ENCODE measurements at regions not wholly inside any gene's neighbourhood (a gene's known extent, or its start where the extent isn't known, plus 50 kb on each side); places are given as distances from the start of the nearest gene placed in this dataset.

- Histone ChIP-seq H3K4me3 (no peak overlapping the region), H3K36me3 (ENCODE audit: low read depth) (no peaks in the 10 kb centered on the region), H3K9me3 (no peaks in the 10 kb centered on the region), H3K4me1 (ENCODE audit: low read depth) (no peaks in the 10 kb centered on the region)
- intact Hi-C loops (cut with DNase I, micrococcal nuclease), result no loop called here
- TF ChIP-seq, protein P1, sequence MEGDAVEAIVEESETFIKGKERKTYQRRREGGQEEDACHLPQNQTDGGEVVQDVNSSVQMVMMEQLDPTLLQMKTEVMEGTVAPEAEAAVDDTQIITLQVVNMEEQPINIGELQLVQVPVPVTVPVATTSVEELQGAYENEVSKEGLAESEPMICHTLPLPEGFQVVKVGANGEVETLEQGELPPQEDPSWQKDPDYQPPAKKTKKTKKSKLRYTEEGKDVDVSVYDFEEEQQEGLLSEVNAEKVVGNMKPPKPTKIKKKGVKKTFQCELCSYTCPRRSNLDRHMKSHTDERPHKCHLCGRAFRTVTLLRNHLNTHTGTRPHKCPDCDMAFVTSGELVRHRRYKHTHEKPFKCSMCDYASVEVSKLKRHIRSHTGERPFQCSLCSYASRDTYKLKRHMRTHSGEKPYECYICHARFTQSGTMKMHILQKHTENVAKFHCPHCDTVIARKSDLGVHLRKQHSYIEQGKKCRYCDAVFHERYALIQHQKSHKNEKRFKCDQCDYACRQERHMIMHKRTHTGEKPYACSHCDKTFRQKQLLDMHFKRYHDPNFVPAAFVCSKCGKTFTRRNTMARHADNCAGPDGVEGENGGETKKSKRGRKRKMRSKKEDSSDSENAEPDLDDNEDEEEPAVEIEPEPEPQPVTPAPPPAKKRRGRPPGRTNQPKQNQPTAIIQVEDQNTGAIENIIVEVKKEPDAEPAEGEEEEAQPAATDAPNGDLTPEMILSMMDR (IDR thresholded peaks at IDR 0.05), result no peak
- DNase-seq (no peak), ATAC-seq (no peak)
Observed at GRCh38 chr2:180871649-180872048, 108.8 kb upstream of the UBE2E3 start.

- DNase-seq (no peak), ATAC-seq (no peak)
- Histone ChIP-seq H3K9me3 (no peaks in the 10 kb centered on the region), H3K4me3 (no peak overlapping the region), H3K4me1 (ENCODE audit: low read depth) (no peaks in the 10 kb centered on the region), H3K36me3 (ENCODE audit: low read depth) (no peaks in the 10 kb centered on the region)
- intact Hi-C loops (cut with DNase I, micrococcal nuclease), result no loop called here
- TF ChIP-seq, protein P1 (IDR thresholded peaks at IDR 0.05), result no peak
Observed at GRCh38 chr2:180849851-180850250, 130.6 kb upstream of the UBE2E3 start.

- Histone ChIP-seq H3K36me3 (ENCODE audit: low read depth) (no peaks in the 10 kb centered on the region), H3K9me3 (no peaks in the 10 kb centered on the region), H3K4me3 (no peak overlapping the region), H3K4me1 (ENCODE audit: low read depth) (no peaks in the 10 kb centered on the region)
- TF ChIP-seq, protein P1 (IDR thresholded peaks at IDR 0.05), result no peak
- ATAC-seq (no peak), DNase-seq (no peak)
- intact Hi-C loops (cut with DNase I, micrococcal nuclease), result no loop called here
Observed at GRCh38 chr2:180848393-180848792, 132.0 kb upstream of the UBE2E3 start.

GRCh38 chr2:180846756-180847472 is 133.5 kb upstream of the UBE2E3 start:
- Histone ChIP-seq H3K4me1 (ENCODE audit: low read depth) (no peaks in the 10 kb centered on the region), H3K9me3 (no peaks in the 10 kb centered on the region), H3K36me3 (ENCODE audit: low read depth) (no peaks in the 10 kb centered on the region), H3K4me3 (no peak overlapping the region)
- no peak for ATAC-seq
- DNase-seq, result no peak
- intact Hi-C loops (cut with DNase I, micrococcal nuclease), result no loop called here
- TF ChIP-seq, protein P1 (IDR thresholded peaks at IDR 0.05), result no peak

DNA sequence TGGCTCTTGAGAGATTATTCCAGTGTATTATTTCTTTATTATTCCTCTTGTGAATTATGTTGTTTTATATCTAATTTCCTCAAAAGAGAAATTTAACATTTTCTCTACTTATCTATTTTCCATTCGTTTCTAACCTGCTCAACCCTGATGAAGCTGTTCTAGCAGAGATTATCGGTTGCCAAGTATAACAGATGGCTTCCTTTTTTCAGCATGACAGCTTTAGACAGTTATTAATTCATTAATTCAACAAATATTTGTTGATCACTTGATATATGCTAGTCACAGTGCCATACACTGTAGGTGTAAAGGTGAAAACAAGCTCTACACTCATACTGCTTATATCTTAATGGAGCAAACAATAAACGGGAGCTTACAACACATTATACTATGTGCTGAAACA is 137.9 kb upstream of the UBE2E3 start:
- TF ChIP-seq, protein P1 (IDR thresholded peaks at IDR 0.05), result no peak
- Histone ChIP-seq H3K36me3 (ENCODE audit: low read depth) (no peaks in the 10 kb centered on the region), H3K4me1 (ENCODE audit: low read depth) (no peaks in the 10 kb centered on the region), H3K4me3 (no peak overlapping the region), H3K9me3 (no peaks in the 10 kb centered on the region)
- ATAC-seq (no peak), DNase-seq (no peak)
- intact Hi-C loops (cut with DNase I, micrococcal nuclease), result no loop called here

- H3K4me3 ChIP-seq, result no peak overlapping the region
- no peaks in the 10 kb centered on the region for H3K4me1 ChIP-seq (ENCODE audit: low read depth)
- H3K9me3 ChIP-seq, result no peaks in the 10 kb centered on the region
- TF ChIP-seq, protein P1 (IDR thresholded peaks at IDR 0.05), result no peak
- ATAC-seq (no peak), DNase-seq (no peak)
- H3K36me3 ChIP-seq (ENCODE audit: low read depth), result no peaks in the 10 kb centered on the region
- intact Hi-C loops (cut with DNase I, micrococcal nuclease), result no loop called here
Observed at GRCh38 chr2:180840641-180841040, 139.8 kb upstream of the UBE2E3 start.
